Breast epithelium (tissue), 3 donors: ENCODE measurements at regions not wholly inside any gene's neighbourhood (a gene's known extent, or its start where the extent isn't known, plus 50 kb on each side); places are given as distances from the start of the nearest gene placed in this dataset.

Experiments used
- CTCF ChIP-seq, 3 donors: fragments of 450-650 bp; IDR thresholded peaks; one replicate each; pipeline ENCODE4 v1.5.1; 2016 to 2017; ENCODE audit warnings: antibody characterized with exemption in 3 of 3, mild to moderate bottlenecking in 3 of 3, moderate library complexity in 3 of 3
- POLR2A ChIP-seq: fragments of 450-650 bp; IDR thresholded peaks from one replicate; pipeline ENCODE4 v1.6.1; 2016; ENCODE audit warnings: antibody characterized with exemption, mild to moderate bottlenecking, moderate library complexity
- POLR2AphosphoS5 ChIP-seq, 3 donors: sonication (generic); formaldehyde crosslinking; IDR thresholded peaks; one replicate each; pipeline ENCODE4 v1.6.1; 2017; ENCODE audit warnings: antibody characterized with exemption in 3 of 3

- no peak for TF ChIP-seq CTCF (IDR thresholded peaks at IDR 0.05)
- TF ChIP-seq POLR2A: no peak
- no peak for TF ChIP-seq POLR2AphosphoS5 (IDR thresholded peaks at IDR 0.05)
These were observed 217.5 kb downstream of the GLI2 start for GRCh38 chr2:120953066-120953756.
